Cardiac muscle cell (in vitro differentiated cells and primary cell): ENCODE measurements at regions not wholly inside any gene's neighbourhood (a gene's known extent, or its start where the extent isn't known, plus 50 kb on each side); places are given as distances from the start of the nearest gene placed in this dataset.

Experiments
- DNase-seq, 2 donors: peaks; one replicate each; pipeline versions ENCODE4 v3.0.0 to v3.0.0-alpha.2; 2010 to 2017; ENCODE audit warnings: low read depth in 1 of 2, low spot score in 1 of 2
- H3K27ac ChIP-seq: fragments of 200-600 bp; sonication (generic); 2 replicates; pipeline ENCODE4 v1.5.1; 2016
- H3K27me3 ChIP-seq: fragments of 200-600 bp; sonication (generic); 2 replicates; pipeline ENCODE4 v1.6.0; 2016; ENCODE audit warnings: control low read depth
- H3K36me3 ChIP-seq: fragments of 200-600 bp; sonication (generic); 2 replicates; pipeline ENCODE4 v1.5.1; 2016; ENCODE audit warnings: control low read depth
- H3K4me1 ChIP-seq: fragments of 200-600 bp; sonication (generic); 2 replicates; pipeline ENCODE4 v1.8.1; 2017; ENCODE audit warnings: low read depth, mild to moderate bottlenecking, mixed run types
- H3K4me3 ChIP-seq: fragments of 200-600 bp; sonication (generic); 2 replicates; pipeline ENCODE4 v1.5.1; 2016; ENCODE audit warnings: mild to moderate bottlenecking
- H3K9me3 ChIP-seq: fragments of 200-600 bp; sonication (generic); 2 replicates; pipeline ENCODE4 v1.5.1; 2017; ENCODE audit warnings: low read depth, mild to moderate bottlenecking, control low read depth
- CTCF ChIP-seq: IDR thresholded peaks from 2 replicates; pipeline ENCODE4 v1.5.1; 2012; ENCODE audit warnings: low read depth, mild to moderate bottlenecking, low read length

DNA sequence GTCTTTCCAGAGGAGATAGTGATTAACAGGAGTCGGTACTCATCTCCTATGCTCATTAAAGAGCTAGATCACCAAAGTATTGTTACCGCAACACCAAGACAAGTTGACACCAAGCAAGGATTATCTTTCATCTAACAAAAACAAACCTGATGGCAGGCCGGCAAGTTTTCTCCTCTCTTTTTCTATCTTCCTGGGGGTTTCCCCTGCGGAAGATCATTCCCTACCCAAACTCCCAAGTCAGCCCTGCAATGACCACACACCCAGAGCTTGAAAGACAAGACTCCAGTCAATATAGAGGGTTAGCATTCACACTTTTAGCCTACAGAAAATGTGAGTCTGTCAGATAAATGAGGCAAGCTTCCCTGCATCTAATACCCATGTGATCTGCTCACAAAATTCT is 312.1 kb downstream of the SOX9 start:
- no peak for DNase-seq
- H3K36me3 ChIP-seq: no peaks in the 10 kb centered on the region
- H3K9me3 ChIP-seq: no peaks in the 10 kb centered on the region
- no peaks in the 10 kb centered on the region for H3K27me3 ChIP-seq
- no peak overlapping the region for H3K4me3 ChIP-seq
- H3K27ac ChIP-seq: no peak overlapping the region
- H3K4me1 ChIP-seq: no peaks in the 10 kb centered on the region
- TF ChIP-seq CTCF: no peak

DNA sequence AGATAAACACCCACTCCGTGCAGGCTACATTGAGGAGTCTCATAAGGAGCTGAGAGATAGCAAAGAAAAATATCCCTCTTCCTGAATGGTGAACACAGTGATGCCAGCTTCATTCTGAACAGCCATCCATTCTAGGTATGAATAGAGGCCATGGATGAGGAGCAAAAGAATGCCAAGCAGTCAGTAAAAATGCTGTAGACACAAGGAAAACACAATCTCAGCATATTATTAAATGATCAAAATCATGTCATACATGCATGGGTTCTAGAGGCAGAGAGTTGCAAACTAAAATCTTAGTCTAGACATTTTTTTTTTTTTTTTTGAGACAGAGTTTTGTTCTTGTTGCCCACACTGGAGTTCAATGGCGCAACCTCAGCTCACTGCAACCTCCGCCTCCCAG is 313.0 kb downstream of the SOX9 start:
- Histone ChIP-seq H3K9me3 (no peaks in the 10 kb centered on the region), H3K4me3 (no peak overlapping the region), H3K36me3 (no peaks in the 10 kb centered on the region), H3K4me1 (no peaks in the 10 kb centered on the region), H3K27me3 (no peaks in the 10 kb centered on the region), H3K27ac (no peak overlapping the region)
- no peak for DNase-seq
- no peak for TF ChIP-seq CTCF

GRCh38 chr17:72434581-72434980 is 313.8 kb downstream of the SOX9 start:
- no peaks in the 10 kb centered on the region for H3K36me3 ChIP-seq

GRCh38 chr17:72434991-72435618 is 314.3 kb downstream of the SOX9 start:
- Histone ChIP-seq H3K27me3 (no peaks in the 10 kb centered on the region), H3K9me3 (no peaks in the 10 kb centered on the region), H3K4me3 (no peak overlapping the region), H3K36me3 (no peaks in the 10 kb centered on the region), H3K27ac (no peak overlapping the region), H3K4me1 (no peaks in the 10 kb centered on the region)
- no peak for TF ChIP-seq CTCF
- DNase-seq: no peak

More at GRCh38 chr17:72434581-72434980, 313.8 kb downstream of the SOX9 start:
- no peaks in the 10 kb centered on the region for H3K4me1 ChIP-seq
- DNase-seq: no peak
- no peaks in the 10 kb centered on the region for H3K9me3 ChIP-seq
- H3K27me3 ChIP-seq: no peaks in the 10 kb centered on the region
- no peak for TF ChIP-seq CTCF
- no peak overlapping the region for H3K27ac ChIP-seq
- H3K4me3 ChIP-seq: no peak overlapping the region

- no peak overlapping the region for H3K27ac ChIP-seq
- no peaks in the 10 kb centered on the region for H3K36me3 ChIP-seq
- no peaks in the 10 kb centered on the region for H3K4me1 ChIP-seq
- H3K9me3 ChIP-seq: no peaks in the 10 kb centered on the region
- no peak overlapping the region for H3K4me3 ChIP-seq
- TF ChIP-seq CTCF: no peak
- DNase-seq: no peak
- H3K27me3 ChIP-seq: no peaks in the 10 kb centered on the region
These were observed 318.0 kb downstream of the SOX9 start for GRCh38 chr17:72438783-72439182.
